PFSK-1 (cell line): ENCODE measurements at regions not wholly inside any gene's neighbourhood (a gene's known extent, or its start where the extent isn't known, plus 50 kb on each side); places are given as distances from the start of the nearest gene placed in this dataset.

ENCODE experiments used
- FOXP2 ChIP-seq: optimal IDR thresholded peaks from 2 replicates; pipeline ENCODE3; 2011; ENCODE audit warnings: borderline replicate concordance, control low read depth, inconsistent platforms; ENCODE audit not compliant: insufficient read depth; ENCODE audit errors: extremely low read length, extremely low read depth
- POLR2AphosphoS5 ChIP-seq: IDR thresholded peaks from 2 replicates; pipeline ENCODE4 v1.6.1; 2012; ENCODE audit warnings: low read depth, mild to moderate bottlenecking, control low read depth, low read length, moderate library complexity
- SIN3A ChIP-seq: IDR thresholded peaks from 2 replicates; pipeline ENCODE4 v1.6.1; 2012; ENCODE audit warnings: mild to moderate bottlenecking, low read length, moderate library complexity, borderline replicate concordance; ENCODE audit not compliant: insufficient read depth
- TAF1 ChIP-seq: IDR thresholded peaks from 2 replicates; pipeline ENCODE4 v1.6.1; 2012; ENCODE audit warnings: low read length, control low read depth, borderline replicate concordance; ENCODE audit not compliant: insufficient read depth
- TF ChIP-seq, protein P1 (sequence below), 2 experiments: IDR thresholded peaks; 2 replicates each; pipeline versions ENCODE4 v1.6.1 to v1.8.0; 2011 to 2012; ENCODE audit warnings: low read depth in 2 of 2, low read length in 2 of 2, control low read depth in 1 of 2, inconsistent platforms in 1 of 2, mild to moderate bottlenecking in 1 of 2, moderate library complexity in 1 of 2; ENCODE audit not compliant: insufficient read depth in 1 of 2

- no peak for TF ChIP-seq SIN3A
These were observed 317.3 kb downstream of the TCERG1L start for GRCh38 chr10:130994191-130994590.

- TF ChIP-seq POLR2AphosphoS5 (no peak), TAF1 (no peak), SIN3A (no peak), FOXP2 (no peak)
- TF ChIP-seq, protein P1, sequence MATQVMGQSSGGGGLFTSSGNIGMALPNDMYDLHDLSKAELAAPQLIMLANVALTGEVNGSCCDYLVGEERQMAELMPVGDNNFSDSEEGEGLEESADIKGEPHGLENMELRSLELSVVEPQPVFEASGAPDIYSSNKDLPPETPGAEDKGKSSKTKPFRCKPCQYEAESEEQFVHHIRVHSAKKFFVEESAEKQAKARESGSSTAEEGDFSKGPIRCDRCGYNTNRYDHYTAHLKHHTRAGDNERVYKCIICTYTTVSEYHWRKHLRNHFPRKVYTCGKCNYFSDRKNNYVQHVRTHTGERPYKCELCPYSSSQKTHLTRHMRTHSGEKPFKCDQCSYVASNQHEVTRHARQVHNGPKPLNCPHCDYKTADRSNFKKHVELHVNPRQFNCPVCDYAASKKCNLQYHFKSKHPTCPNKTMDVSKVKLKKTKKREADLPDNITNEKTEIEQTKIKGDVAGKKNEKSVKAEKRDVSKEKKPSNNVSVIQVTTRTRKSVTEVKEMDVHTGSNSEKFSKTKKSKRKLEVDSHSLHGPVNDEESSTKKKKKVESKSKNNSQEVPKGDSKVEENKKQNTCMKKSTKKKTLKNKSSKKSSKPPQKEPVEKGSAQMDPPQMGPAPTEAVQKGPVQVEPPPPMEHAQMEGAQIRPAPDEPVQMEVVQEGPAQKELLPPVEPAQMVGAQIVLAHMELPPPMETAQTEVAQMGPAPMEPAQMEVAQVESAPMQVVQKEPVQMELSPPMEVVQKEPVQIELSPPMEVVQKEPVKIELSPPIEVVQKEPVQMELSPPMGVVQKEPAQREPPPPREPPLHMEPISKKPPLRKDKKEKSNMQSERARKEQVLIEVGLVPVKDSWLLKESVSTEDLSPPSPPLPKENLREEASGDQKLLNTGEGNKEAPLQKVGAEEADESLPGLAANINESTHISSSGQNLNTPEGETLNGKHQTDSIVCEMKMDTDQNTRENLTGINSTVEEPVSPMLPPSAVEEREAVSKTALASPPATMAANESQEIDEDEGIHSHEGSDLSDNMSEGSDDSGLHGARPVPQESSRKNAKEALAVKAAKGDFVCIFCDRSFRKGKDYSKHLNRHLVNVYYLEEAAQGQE (IDR thresholded peaks at IDR 0.05; ENCODE audit: insufficient read depth in 1 of 2, low read depth in 2 of 2, low read length in 2 of 2), result no peak
These were observed 316.7 kb downstream of the TCERG1L start for GRCh38 chr10:130994845-130995244.

DNA sequence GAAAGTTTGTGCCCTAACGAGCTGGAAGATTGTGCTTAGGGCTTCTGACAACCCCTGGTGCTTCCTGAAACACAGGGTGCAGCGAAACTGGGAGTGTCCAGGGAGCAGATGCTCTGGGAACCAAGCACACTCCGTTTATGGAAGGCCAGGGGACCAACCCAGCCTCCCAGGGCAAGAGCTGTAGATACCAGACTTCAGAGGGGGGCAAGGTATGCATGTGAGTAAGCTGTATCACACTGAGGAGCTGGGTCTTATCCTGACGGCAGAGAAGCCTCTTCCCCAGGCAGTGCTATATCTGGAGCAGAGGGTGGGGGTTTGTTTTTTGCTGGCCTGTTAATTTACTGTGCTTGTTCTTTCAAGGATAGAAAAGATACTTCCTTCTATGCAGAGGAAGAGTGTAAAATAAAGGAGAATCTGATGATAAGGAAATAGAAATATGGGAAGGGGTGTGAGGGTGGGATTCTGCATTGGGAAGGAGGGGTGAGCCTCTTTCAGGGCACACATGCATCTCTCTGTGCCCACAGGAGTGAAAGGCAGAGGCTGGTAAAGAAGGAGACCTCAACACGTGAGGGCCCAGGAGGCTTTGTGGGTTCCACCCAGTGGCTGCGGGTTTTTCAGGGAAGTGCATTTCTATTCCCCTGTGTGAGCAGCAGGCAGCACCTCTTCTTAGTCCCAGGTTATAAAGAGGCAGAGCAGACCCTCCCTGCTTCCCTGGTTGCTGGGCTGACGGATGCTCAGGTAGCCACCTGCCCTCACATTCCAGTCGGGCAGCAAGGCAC, 314.1 kb downstream of the TCERG1L start:
- TF ChIP-seq FOXP2, result no peak

DNA sequence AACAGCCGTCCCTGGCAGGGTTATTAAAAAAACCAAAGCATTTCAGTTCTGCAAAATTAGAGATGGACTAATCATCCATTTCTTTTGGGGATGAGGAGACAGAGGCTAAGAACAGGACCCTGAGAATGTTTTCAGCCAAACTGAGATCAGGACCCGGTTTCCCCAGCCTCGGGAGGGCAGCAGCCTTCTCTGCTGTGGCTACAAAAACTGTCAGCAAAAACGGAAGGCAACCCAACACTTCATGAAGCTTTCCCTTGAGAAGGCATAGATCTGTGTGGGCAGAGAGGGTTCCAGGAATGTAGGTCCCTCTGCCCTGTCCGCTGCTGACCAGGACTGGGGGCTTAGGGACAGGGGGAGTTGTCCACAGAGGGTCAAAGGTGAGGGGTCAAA, 313.5 kb downstream of the TCERG1L start:
- TF ChIP-seq TAF1, result no peak
- TF ChIP-seq SIN3A, result no peak
- TF ChIP-seq POLR2AphosphoS5, result no peak
- TF ChIP-seq, protein P1 (IDR thresholded peaks at IDR 0.05; ENCODE audit: insufficient read depth in 1 of 2, low read depth in 2 of 2, low read length in 2 of 2), result no peak
- no peak for TF ChIP-seq FOXP2

- TF ChIP-seq POLR2AphosphoS5 (no peak), FOXP2 (no peak), SIN3A (no peak), TAF1 (no peak)
- TF ChIP-seq, protein P1 (IDR thresholded peaks at IDR 0.05; ENCODE audit: insufficient read depth in 1 of 2, low read depth in 2 of 2, low read length in 2 of 2), result no peak
These were observed 312.9 kb downstream of the TCERG1L start for GRCh38 chr10:130998642-130999041.

- no peak for TF ChIP-seq TAF1
- TF ChIP-seq POLR2AphosphoS5, result no peak
- TF ChIP-seq FOXP2, result no peak
- TF ChIP-seq SIN3A, result no peak
- TF ChIP-seq, protein P1 (IDR thresholded peaks at IDR 0.05; ENCODE audit: insufficient read depth in 1 of 2, low read depth in 2 of 2, low read length in 2 of 2), result no peak
These were observed 311.9 kb downstream of the TCERG1L start for GRCh38 chr10:130999376-131000202.
